Transverse colon (tissue), 4 donors: ENCODE measurements at regions not wholly inside any gene's neighbourhood (a gene's known extent, or its start where the extent isn't known, plus 50 kb on each side); places are given as distances from the start of the nearest gene placed in this dataset.

Experiments used
- DNase-seq: peaks from one replicate; pipeline ENCODE4 v3.0.0-alpha.2; 2019
- H3K27ac ChIP-seq, 4 donors: fragments of 200-600 bp; sonication (generic); 2 replicates each; pipeline ENCODE4 v1.5.1; 2016 to 2018; ENCODE audit warnings: inconsistent platforms in 4 of 4
- H3K27me3 ChIP-seq: fragments of 200-600 bp; sonication (generic); 2 replicates; pipeline ENCODE4 v1.5.1; 2017; ENCODE audit warnings: inconsistent platforms
- H3K36me3 ChIP-seq, 4 donors: fragments of 200-600 bp; sonication (generic); 2 replicates each; pipeline ENCODE4 v1.5.1; 2017 to 2019; ENCODE audit warnings: inconsistent platforms in 4 of 4
- H3K4me1 ChIP-seq, 4 donors: fragments of 200-600 bp; sonication (generic); 2 replicates each; pipeline ENCODE4 v1.5.1; 2017 to 2020; ENCODE audit warnings: inconsistent platforms in 4 of 4
- H3K4me3 ChIP-seq, 4 donors: fragments of 200-600 bp; sonication (generic); 1 replicate in 1 of 4; 2 replicates in 3 of 4; pipeline versions ENCODE4 v1.5.1 to v1.6.1; 2017 to 2019; ENCODE audit warnings: inconsistent platforms in 4 of 4
- H3K9me3 ChIP-seq, 2 donors: fragments of 200-600 bp; sonication (generic); 2 replicates each; pipeline ENCODE4 v1.5.1; 2017 to 2019; ENCODE audit warnings: inconsistent platforms in 2 of 2
- EP300 ChIP-seq: sonication (generic); formaldehyde crosslinking; IDR thresholded peaks from one replicate; pipeline ENCODE4 v1.6.1; 2017; ENCODE audit warnings: antibody characterized with exemption, low read depth
- POLR2A ChIP-seq: fragments of 450-650 bp; IDR thresholded peaks from one replicate; pipeline ENCODE4 v1.6.1; 2016; ENCODE audit warnings: antibody characterized with exemption, mild to moderate bottlenecking, moderate library complexity
- POLR2AphosphoS5 ChIP-seq, 3 donors: sonication (generic); formaldehyde crosslinking; IDR thresholded peaks; one replicate each; pipeline ENCODE4 v1.6.1; 2016; ENCODE audit warnings: antibody characterized with exemption in 3 of 3
- WGBS, 2 donors: methylation state at CpG; one replicate each; pipeline ENCODE4 v1.1.5; 2018; ENCODE audit warnings: low coverage in 1 of 2; 5-methylcytosine and 5-hydroxymethylcytosine counted together
- in situ Hi-C, 4 donors: fragments of 200-750 bp; cut with MboI; loops; one replicate each; pipeline versions ENCODE4 v1.15.0 to v1.15.1; 2017; ENCODE audit warnings: low sequenced_read_pairs in 3 of 4, low pct_ligation_motif_present in 1 of 4, low pct_unique_long_range_greater_than_20kb in 1 of 4
- intact Hi-C: fragments of 100-400 bp; cut with DNase I; formaldehyde crosslinking; loops from one replicate; pipeline ENCODE4 v1.15.1; 2023; ENCODE audit warnings: low total_unique reads
- TF ChIP-seq, protein P1 (sequence below), 5 experiments: fragments of 200-600 bp in 3 of 5; fragments of 450-650 bp in 2 of 5; sonication (generic) in 3 of 5; IDR thresholded peaks; 1 replicate in 2 of 5; 2 replicates in 3 of 5; pipeline ENCODE4 v1.5.1; 2016 to 2017; ENCODE audit warnings: antibody characterized with exemption in 5 of 5, inconsistent platforms in 3 of 5, mild to moderate bottlenecking in 2 of 5, moderate library complexity in 1 of 5

DNA sequence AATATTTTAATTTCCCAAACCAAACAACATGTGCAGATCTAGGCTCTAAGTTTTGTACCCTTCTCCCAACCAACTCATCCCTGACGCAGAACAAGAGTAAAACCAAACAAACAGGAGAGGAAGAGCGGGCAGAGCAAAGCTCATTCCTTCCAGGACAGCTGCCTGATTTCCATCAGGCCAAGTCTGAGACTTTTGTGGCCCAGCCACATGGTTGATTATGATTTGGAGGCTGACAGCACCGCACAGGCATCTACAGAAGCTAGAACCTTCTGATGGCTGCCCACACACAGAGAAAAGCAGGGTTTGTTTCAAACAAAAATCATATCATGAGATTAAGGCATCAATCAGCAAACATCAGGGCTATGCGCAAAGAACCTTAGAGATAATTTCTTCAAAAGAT is 262.6 kb downstream of the TNS1 start:
- Histone ChIP-seq H3K27me3 (no peaks in the 10 kb centered on the region), H3K4me1 (peaks cover 0 to 10% (median 4%) of the 10 kb centered on the region in 4 donors), H3K4me3 (no peak overlapping the region), H3K9me3 (no peaks in the 10 kb centered on the region), H3K27ac (peak overlapping the region in 3 of 4 donors; percentile 9 to 56 (median 43)), H3K36me3 (no peaks in the 10 kb centered on the region)
- in situ Hi-C loops = no loop called here
- intact Hi-C loops = no loop called here
- no peak for DNase-seq
- TF ChIP-seq EP300 (no peak), POLR2AphosphoS5 (IDR thresholded peaks at IDR 0.05) (no peak), POLR2A (no peak)
- TF ChIP-seq, protein P1, sequence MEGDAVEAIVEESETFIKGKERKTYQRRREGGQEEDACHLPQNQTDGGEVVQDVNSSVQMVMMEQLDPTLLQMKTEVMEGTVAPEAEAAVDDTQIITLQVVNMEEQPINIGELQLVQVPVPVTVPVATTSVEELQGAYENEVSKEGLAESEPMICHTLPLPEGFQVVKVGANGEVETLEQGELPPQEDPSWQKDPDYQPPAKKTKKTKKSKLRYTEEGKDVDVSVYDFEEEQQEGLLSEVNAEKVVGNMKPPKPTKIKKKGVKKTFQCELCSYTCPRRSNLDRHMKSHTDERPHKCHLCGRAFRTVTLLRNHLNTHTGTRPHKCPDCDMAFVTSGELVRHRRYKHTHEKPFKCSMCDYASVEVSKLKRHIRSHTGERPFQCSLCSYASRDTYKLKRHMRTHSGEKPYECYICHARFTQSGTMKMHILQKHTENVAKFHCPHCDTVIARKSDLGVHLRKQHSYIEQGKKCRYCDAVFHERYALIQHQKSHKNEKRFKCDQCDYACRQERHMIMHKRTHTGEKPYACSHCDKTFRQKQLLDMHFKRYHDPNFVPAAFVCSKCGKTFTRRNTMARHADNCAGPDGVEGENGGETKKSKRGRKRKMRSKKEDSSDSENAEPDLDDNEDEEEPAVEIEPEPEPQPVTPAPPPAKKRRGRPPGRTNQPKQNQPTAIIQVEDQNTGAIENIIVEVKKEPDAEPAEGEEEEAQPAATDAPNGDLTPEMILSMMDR (IDR thresholded peaks at IDR 0.05) = no peak
- WGBS, 2 donors = 68 to 73% methylated on average over 3 to 4 of the region's 4 CpGs

DNA sequence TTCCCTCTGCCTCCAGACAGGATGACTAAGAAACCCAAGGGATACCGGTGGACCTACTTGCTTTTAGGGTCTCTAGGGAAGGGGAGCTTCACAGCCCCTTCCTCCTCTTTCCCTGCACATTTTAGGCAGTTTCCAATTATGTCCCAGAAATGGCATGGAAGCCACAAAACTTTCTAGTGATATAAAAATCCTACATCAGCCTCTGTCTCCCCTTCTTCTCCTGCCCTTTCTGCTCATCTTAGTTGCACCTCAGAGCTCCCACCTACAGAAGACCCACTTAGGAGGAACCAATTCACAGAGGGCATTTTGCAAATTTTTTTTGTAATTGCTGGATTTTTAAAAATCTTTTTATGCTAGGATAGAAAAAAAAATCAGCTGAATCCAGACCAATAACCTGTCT is 263.1 kb downstream of the TNS1 start:
- Histone ChIP-seq H3K4me3 (no peak overlapping the region), H3K9me3 (no peaks in the 10 kb centered on the region), H3K27me3 (no peaks in the 10 kb centered on the region), H3K36me3 (no peaks in the 10 kb centered on the region), H3K4me1 (peaks cover 0 to 10% (median 4%) of the 10 kb centered on the region in 4 donors), H3K27ac (peak overlapping the region in 2 of 4 donors; percentile 9 to 43)
- intact Hi-C loops = no loop called here
- no peak for TF ChIP-seq EP300
- TF ChIP-seq POLR2A = no peak
- no peak for TF ChIP-seq POLR2AphosphoS5 (IDR thresholded peaks at IDR 0.05)
- TF ChIP-seq, protein P1 (IDR thresholded peaks at IDR 0.05) = no peak
- DNase-seq = no peak
- in situ Hi-C loops = no loop called here
- 80 to 95% methylated on average over 1 of the region's 1 CpG for WGBS, 2 donors

DNA sequence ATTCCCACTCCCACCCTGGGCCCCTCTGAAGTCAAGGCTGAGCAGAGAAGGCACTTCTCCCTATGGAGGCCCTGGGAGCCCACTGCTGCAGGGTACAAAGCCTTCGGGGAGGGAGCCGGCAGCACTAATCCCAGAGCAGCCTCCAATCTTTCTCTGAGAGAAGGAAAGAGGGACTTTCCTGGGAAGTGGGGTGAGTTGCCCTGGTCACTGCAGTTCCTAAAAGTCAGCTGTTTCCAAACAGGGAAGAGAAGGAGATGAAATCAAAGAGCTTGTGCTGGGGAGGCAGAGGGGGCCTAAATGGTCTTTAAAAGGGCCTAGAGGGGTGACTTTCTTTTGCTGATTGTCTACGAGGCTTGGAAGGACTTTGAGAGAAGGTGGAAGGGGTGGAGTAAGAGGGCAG is 264.7 kb downstream of the TNS1 start:
- no peaks in the 10 kb centered on the region for H3K27me3 ChIP-seq
- no peaks in the 10 kb centered on the region for H3K36me3 ChIP-seq
- H3K27ac ChIP-seq = no peak overlapping the region
- no peaks in the 10 kb centered on the region for H3K9me3 ChIP-seq
- intact Hi-C loops (no loop called here), in situ Hi-C loops (no loop called here)
- peaks cover 0 to 5% (median 4%) of the 10 kb centered on the region in 4 donors for H3K4me1 ChIP-seq
- no peak for DNase-seq
- TF ChIP-seq POLR2A (no peak), EP300 (no peak), POLR2AphosphoS5 (IDR thresholded peaks at IDR 0.05) (no peak)
- TF ChIP-seq, protein P1 (IDR thresholded peaks at IDR 0.05) = no peak
- H3K4me3 ChIP-seq = no peak overlapping the region
- 59% methylated on average over 3 of the region's 3 CpGs; no CpG with 5 or more reads in 1 of the 2 donors for WGBS, 2 donors

DNA sequence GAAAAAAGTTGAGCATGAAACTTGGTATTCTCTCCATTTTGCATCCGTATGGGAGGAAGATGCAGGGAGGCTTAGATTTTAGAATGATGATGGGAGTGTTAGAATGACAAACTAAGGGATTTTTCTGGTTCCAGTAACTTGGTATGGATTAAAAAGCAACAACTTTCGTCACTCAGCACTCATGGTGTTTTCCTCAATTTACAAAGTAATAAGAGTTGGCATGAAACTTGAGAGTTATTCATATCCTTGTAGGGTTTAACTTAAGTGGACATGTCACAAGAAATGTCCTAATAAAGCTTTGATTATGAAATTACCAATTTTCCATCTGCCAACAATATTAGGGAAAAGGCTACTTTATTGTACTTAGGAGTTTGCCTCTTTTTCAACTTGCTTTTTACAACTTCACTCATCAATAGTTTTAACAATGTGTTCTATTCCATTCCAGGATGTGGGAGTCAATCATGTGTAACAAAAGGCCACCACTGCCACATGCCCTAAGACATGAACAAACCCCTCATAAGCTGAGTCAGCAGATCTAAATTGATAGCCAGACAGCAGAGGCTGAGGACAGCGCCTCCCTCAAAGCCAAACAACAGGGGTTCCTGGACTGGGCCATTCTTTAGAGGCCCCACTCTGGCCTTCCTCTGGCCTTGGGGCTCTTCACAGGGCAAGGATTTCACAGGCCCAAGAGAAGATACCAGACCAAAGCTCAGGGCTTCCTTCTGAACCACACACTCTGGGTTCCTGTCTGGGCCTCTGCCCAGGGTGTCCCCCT is 265.8 kb downstream of the TNS1 start:
- peaks cover 0 to 5% (median 4%) of the 10 kb centered on the region in 4 donors for H3K4me1 ChIP-seq
- H3K36me3 ChIP-seq = no peaks in the 10 kb centered on the region

More for the DNA sequence above, 265.8 kb downstream of the TNS1 start:
- H3K9me3 ChIP-seq = no peaks in the 10 kb centered on the region
- in situ Hi-C loops (no loop called here), intact Hi-C loops (no loop called here)
- 76 to 78% methylated on average over 2 to 3 of the region's 3 CpGs for WGBS, 2 donors
- no peak for TF ChIP-seq EP300
- TF ChIP-seq, protein P1 (IDR thresholded peaks at IDR 0.05) = no peak
- no peak for TF ChIP-seq POLR2A
- TF ChIP-seq POLR2AphosphoS5 (IDR thresholded peaks at IDR 0.05) = no peak
- DNase-seq = no peak
- H3K4me3 ChIP-seq = no peak overlapping the region
- peak overlapping the region in 1 of 4 donors; percentile 20 for H3K27ac ChIP-seq
- H3K27me3 ChIP-seq = no peaks in the 10 kb centered on the region
